GM23248 (cell line): ENCODE measurements at regions not wholly inside any gene's neighbourhood (a gene's known extent, or its start where the extent isn't known, plus 50 kb on each side); places are given as distances from the start of the nearest gene placed in this dataset.

Experiments used
- DNase-seq: peaks from one replicate; pipeline ENCODE4 v3.0.0-alpha.2; 2015
- H2AFZ ChIP-seq: fragments of 200-600 bp; sonication (generic); 2 replicates; pipeline ENCODE4 v1.6.1; 2016; ENCODE audit warnings: antibody characterized with exemption
- H3F3A ChIP-seq: fragments of 200-600 bp; sonication (generic); 2 replicates; pipeline ENCODE4 v1.6.1; 2016; ENCODE audit warnings: mild to moderate bottlenecking, antibody characterized with exemption, mixed run types; ENCODE audit not compliant: insufficient read depth
- H3K27ac ChIP-seq: fragments of 200-600 bp; sonication (generic); 2 replicates; pipeline ENCODE4 v1.5.1; 2016; ENCODE audit warnings: mild to moderate bottlenecking
- H3K27me3 ChIP-seq: fragments of 200-600 bp; sonication (generic); replicated peaks from 2 replicates; pipeline ENCODE4 v1.6.1; 2016; ENCODE audit warnings: mild to moderate bottlenecking; ENCODE audit not compliant: insufficient read depth
- H3K36me3 ChIP-seq: fragments of 200-600 bp; sonication (generic); 2 replicates; pipeline ENCODE4 v1.6.1; 2016; ENCODE audit warnings: low read depth, mild to moderate bottlenecking
- H3K4me1 ChIP-seq: fragments of 200-600 bp; sonication (generic); 2 replicates; pipeline ENCODE4 v1.6.1; 2016; ENCODE audit warnings: mild to moderate bottlenecking; ENCODE audit not compliant: insufficient read depth
- H3K4me2 ChIP-seq: fragments of 200-600 bp; sonication (generic); one replicate; pipeline ENCODE4 v1.6.1; 2016; ENCODE audit warnings: mild to moderate bottlenecking; ENCODE audit not compliant: unreplicated experiment
- H3K4me3 ChIP-seq: fragments of 200-600 bp; sonication (generic); 2 replicates; pipeline ENCODE4 v1.5.1; 2016; ENCODE audit warnings: mild to moderate bottlenecking
- H3K79me2 ChIP-seq: fragments of 200-600 bp; sonication (generic); 2 replicates; pipeline ENCODE4 v1.6.1; 2016; ENCODE audit warnings: mild to moderate bottlenecking; ENCODE audit not compliant: insufficient read depth
- H3K9ac ChIP-seq: fragments of 200-600 bp; sonication (generic); 2 replicates; pipeline ENCODE4 v1.6.1; 2016; ENCODE audit warnings: mild to moderate bottlenecking
- H3K9me2 ChIP-seq: fragments of 200-600 bp; sonication (generic); 2 replicates; pipeline ENCODE4 v1.6.1; 2016; ENCODE audit warnings: mixed run types, mild to moderate bottlenecking, moderate library complexity; ENCODE audit not compliant: insufficient read depth
- H3K9me3 ChIP-seq: fragments of 200-600 bp; sonication (generic); one replicate; pipeline ENCODE4 v1.6.1; 2017; ENCODE audit warnings: low read depth
- H4K20me1 ChIP-seq: fragments of 200-600 bp; sonication (generic); 2 replicates; pipeline ENCODE4 v1.6.0; 2016; ENCODE audit not compliant: insufficient read depth
- EZH2 ChIP-seq: fragments of 200-600 bp; sonication (generic); IDR thresholded peaks from 2 replicates; pipeline ENCODE4 v1.6.1; 2018; ENCODE audit warnings: antibody characterized with exemption, mild to moderate bottlenecking; ENCODE audit not compliant: insufficient read depth, poor library complexity, severe bottlenecking
- EZH2phosphoT487 ChIP-seq: fragments of 200-600 bp; sonication (generic); IDR thresholded peaks from 2 replicates; pipeline ENCODE4 v1.6.1; 2018; ENCODE audit warnings: antibody characterized with exemption, moderate library complexity, mild to moderate bottlenecking, low read depth; ENCODE audit not compliant: insufficient read depth
- WGBS, 2 experiments: methylation state at CpG; one replicate each; pipeline ENCODE4 v1.1.6; 2015 to 2017; ENCODE audit warnings: low lambda C conversion rate in 2 of 2, low coverage in 1 of 2; ENCODE audit errors: missing lambda C conversion rate in 2 of 2; 5-methylcytosine and 5-hydroxymethylcytosine counted together
- in situ Hi-C: fragments of 300-500 bp; cut with MboI; formaldehyde crosslinking; loops from 2 replicates; pipeline ENCODE4 v1.15.0; 2020

- no peak overlapping the region for H2AFZ ChIP-seq
- no peaks in the 10 kb centered on the region for H3K79me2 ChIP-seq
- TF ChIP-seq EZH2, result no peak
- TF ChIP-seq EZH2phosphoT487, result no peak
- in situ Hi-C loops, result no loop called here
- H4K20me1 ChIP-seq, result no peaks in the 10 kb centered on the region
- H3K9me2 ChIP-seq, result no peaks in the 10 kb centered on the region
- DNase-seq, result no peak
- no peaks in the 10 kb centered on the region for H3K27me3 ChIP-seq
- no peak overlapping the region for H3K9ac ChIP-seq
- H3K27ac ChIP-seq, result no peak overlapping the region
- H3F3A ChIP-seq, result no peaks in the 10 kb centered on the region
- no peaks in the 10 kb centered on the region for H3K9me3 ChIP-seq
- 3 to 5% methylated on average over 2 of the region's 2 CpGs for WGBS, 2 experiments
- H3K4me3 ChIP-seq, result no peak overlapping the region
- no peaks in the 10 kb centered on the region for H3K4me1 ChIP-seq
- H3K36me3 ChIP-seq, result no peaks in the 10 kb centered on the region
- H3K4me2 ChIP-seq, result no peak overlapping the region
These were observed 493.9 kb upstream of the PIK3C3 start for GRCh38 chr18:41461114-41461513.

DNA sequence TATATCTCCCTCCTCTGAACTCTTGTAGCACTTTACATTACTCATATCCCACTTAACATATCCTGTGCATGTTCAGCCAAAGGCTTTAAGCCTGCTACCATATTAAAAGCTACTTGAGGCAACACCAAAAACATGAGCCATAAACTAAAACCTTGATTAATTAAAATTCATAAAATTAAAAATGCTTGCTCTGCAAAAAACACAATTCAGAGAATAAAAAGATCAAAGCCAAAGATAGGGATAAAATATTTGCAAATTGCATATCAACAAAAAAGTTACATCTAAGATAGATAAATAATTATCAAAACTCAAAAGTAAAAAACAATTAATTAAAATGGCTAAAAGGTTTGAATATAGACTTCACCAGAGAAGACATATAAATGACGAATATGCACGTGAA lies 495.4 kb upstream of the PIK3C3 start:
- H3K9me3 ChIP-seq, result no peaks in the 10 kb centered on the region
- H3K27me3 ChIP-seq, result no peaks in the 10 kb centered on the region
- no peaks in the 10 kb centered on the region for H3K4me1 ChIP-seq
- H3K79me2 ChIP-seq, result no peaks in the 10 kb centered on the region
- H3K36me3 ChIP-seq, result no peaks in the 10 kb centered on the region
- H3F3A ChIP-seq, result no peaks in the 10 kb centered on the region
- in situ Hi-C loops, result no loop called here
- H3K27ac ChIP-seq, result no peak overlapping the region
- H3K4me3 ChIP-seq, result no peak overlapping the region
- WGBS, 2 experiments, result 13 to 28% methylated on average over 2 of the region's 2 CpGs
- H2AFZ ChIP-seq, result no peak overlapping the region
- H3K9ac ChIP-seq, result no peak overlapping the region
- H3K9me2 ChIP-seq, result no peaks in the 10 kb centered on the region
- TF ChIP-seq EZH2phosphoT487 (no peak), EZH2 (no peak)
- no peaks in the 10 kb centered on the region for H4K20me1 ChIP-seq
- H3K4me2 ChIP-seq, result no peak overlapping the region
- no peak for DNase-seq

GRCh38 chr18:41458376-41458775 lies 496.7 kb upstream of the PIK3C3 start:
- no peak overlapping the region for H3K4me2 ChIP-seq
- no peak for DNase-seq
- H3K9ac ChIP-seq, result no peak overlapping the region
- H3K27ac ChIP-seq, result no peak overlapping the region
- in situ Hi-C loops, result no loop called here
- no peaks in the 10 kb centered on the region for H3K9me2 ChIP-seq
- no peaks in the 10 kb centered on the region for H4K20me1 ChIP-seq
- H3K79me2 ChIP-seq, result no peaks in the 10 kb centered on the region
- H3K27me3 ChIP-seq, result no peaks in the 10 kb centered on the region
- WGBS, 2 experiments, result 15 to 31% methylated on average over 3 of the region's 3 CpGs
- no peak overlapping the region for H3K4me3 ChIP-seq
- no peaks in the 10 kb centered on the region for H3K9me3 ChIP-seq
- no peak for TF ChIP-seq EZH2
- TF ChIP-seq EZH2phosphoT487, result no peak
- H3K36me3 ChIP-seq, result no peaks in the 10 kb centered on the region
- H3K4me1 ChIP-seq, result no peaks in the 10 kb centered on the region
- no peak overlapping the region for H2AFZ ChIP-seq
- no peaks in the 10 kb centered on the region for H3F3A ChIP-seq

GRCh38 chr18:41457765-41458326 lies 497.2 kb upstream of the PIK3C3 start:
- H3K4me3 ChIP-seq, result no peak overlapping the region
- no peaks in the 10 kb centered on the region for H3K27me3 ChIP-seq
- DNase-seq, result no peak
- H3K9me2 ChIP-seq, result no peaks in the 10 kb centered on the region
- no peak overlapping the region for H3K9ac ChIP-seq
- H3K4me1 ChIP-seq, result no peaks in the 10 kb centered on the region
- in situ Hi-C loops, result no loop called here
- no peaks in the 10 kb centered on the region for H3F3A ChIP-seq
- H3K9me3 ChIP-seq, result no peaks in the 10 kb centered on the region
- no peak overlapping the region for H3K27ac ChIP-seq
- no peak overlapping the region for H2AFZ ChIP-seq
- 21 to 31% methylated on average over 13 of the region's 13 CpGs for WGBS, 2 experiments
- TF ChIP-seq EZH2 (no peak), EZH2phosphoT487 (no peak)
- H3K79me2 ChIP-seq, result no peaks in the 10 kb centered on the region
- H3K36me3 ChIP-seq, result no peaks in the 10 kb centered on the region
- no peak overlapping the region for H3K4me2 ChIP-seq
- H4K20me1 ChIP-seq, result no peaks in the 10 kb centered on the region

DNA sequence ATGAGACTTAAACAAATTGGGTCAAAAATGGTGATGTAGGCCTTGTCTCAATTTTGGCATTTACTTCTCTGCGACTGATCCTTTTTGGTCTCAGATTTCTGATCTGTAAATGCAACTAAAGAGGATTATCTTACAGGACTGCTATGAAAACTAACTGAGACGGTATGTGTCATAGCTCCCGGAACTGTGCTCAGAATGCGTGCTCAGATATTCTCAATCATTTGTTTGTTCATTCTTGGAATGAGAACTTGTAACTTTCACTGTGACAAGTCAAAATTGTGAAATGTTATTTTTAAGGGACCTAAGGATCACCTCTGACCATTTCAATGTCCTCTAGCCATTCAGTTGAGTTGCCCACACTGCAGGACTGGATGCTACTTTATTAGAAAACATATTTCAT lies 498.2 kb upstream of the PIK3C3 start:
- Histone ChIP-seq H4K20me1 (no peaks in the 10 kb centered on the region), H3K9me2 (no peaks in the 10 kb centered on the region), H3K4me1 (no peaks in the 10 kb centered on the region), H3K4me2 (no peak overlapping the region), H3K27ac (no peak overlapping the region), H3F3A (no peaks in the 10 kb centered on the region), H3K4me3 (no peak overlapping the region), H3K36me3 (no peaks in the 10 kb centered on the region), H3K79me2 (no peaks in the 10 kb centered on the region), H3K27me3 (no peaks in the 10 kb centered on the region), H3K9ac (no peak overlapping the region), H2AFZ (no peak overlapping the region), H3K9me3 (no peaks in the 10 kb centered on the region)
- in situ Hi-C loops, result no loop called here
- WGBS, 2 experiments, result 24 to 26% methylated on average over 4 of the region's 4 CpGs
- DNase-seq, result no peak
- TF ChIP-seq EZH2phosphoT487, result no peak
- TF ChIP-seq EZH2, result no peak
